A549 (cell line): ENCODE measurements at regions not wholly inside any gene's neighbourhood (a gene's known extent, or its start where the extent isn't known, plus 50 kb on each side); places are given as distances from the start of the nearest gene placed in this dataset.

Experiments used
- ATAC-seq, 2 experiments: fragments of 200-7000 bp in 1 of 2; fragments of >200 bp in 1 of 2; cut with Nextera tagmentation in 1 of 2; cut with Tn5 transposase in 1 of 2; 3 replicates each; pipeline versions ENCODE4 v1.8.0 to v1.9.1; 2018 to 2020; ENCODE audit warnings: mild to moderate bottlenecking in 1 of 2, moderate library complexity in 1 of 2
- CTCF ChIA-PET: fragments of 300-600 bp; sonication (Branson Sonifier 250); formaldehyde crosslinking; extraction: SDS; loops from one replicate; lab custom pipeline; 2021; ENCODE audit warnings: antibody characterized with exemption, inconsistent platforms; lab: Yijun Ruan, JAX
- POLR2A ChIA-PET: fragments of 350-600 bp; formaldehyde crosslinking; extraction: SDS; loops from one replicate; lab custom pipeline; 2021; ENCODE audit warnings: antibody characterized with exemption, inconsistent platforms; lab: Yijun Ruan, JAX
- DNase-seq, 2 experiments: peaks; one replicate each; pipeline versions ENCODE4 v3.0.0 to v3.0.0-alpha.2; 2011 to 2016; ENCODE audit warnings: low read depth in 1 of 2, low spot score in 1 of 2
- FAIRE-seq: peaks from 2 replicates; lab custom pipeline; 2011; peaks lifted over from hg19 to GRCh38; lab: Jason Lieb, UNC
- H3K27ac ChIP-seq, 2 experiments: fragments of >200 bp; sonication (Bioruptor Twin); formaldehyde crosslinking; 3 replicates each; pipeline ENCODE4 v1.5.1; 2016 to 2017
- H3K4me1 ChIP-seq: fragments of >200 bp; sonication (Bioruptor Twin); formaldehyde crosslinking; 3 replicates; pipeline ENCODE4 v1.6.1; 2016
- H3K4me2 ChIP-seq: fragments of >200 bp; sonication (Bioruptor Twin); formaldehyde crosslinking; 3 replicates; pipeline ENCODE4 v1.6.1; 2016
- H3K4me3 ChIP-seq: fragments of >200 bp; sonication (Bioruptor Twin); formaldehyde crosslinking; 3 replicates; pipeline ENCODE4 v1.5.1; 2016
- H3K9me3 ChIP-seq: fragments of >200 bp; sonication (Bioruptor Twin); formaldehyde crosslinking; 3 replicates; pipeline ENCODE4 v1.6.1; 2016
- ATOH8 ChIP-seq: fragments of 250-450 bp; sonication (Bioruptor Pico); IDR thresholded peaks from 2 replicates; pipeline ENCODE4 v1.5.0; 2020; ENCODE audit warnings: low read depth, mild to moderate bottlenecking, moderate library complexity
- BCL3 ChIP-seq: fragments of >200 bp; sonication (Bioruptor Twin); formaldehyde crosslinking; IDR thresholded peaks from 3 replicates; pipeline ENCODE4 v1.6.1; 2016
- CBX2 ChIP-seq: fragments of 200-600 bp; sonication (generic); IDR thresholded peaks from 2 replicates; pipeline ENCODE4 v1.6.1; 2016; ENCODE audit warnings: low read depth, mild to moderate bottlenecking, borderline replicate concordance
- CBX8 ChIP-seq: fragments of 200-600 bp; sonication (generic); IDR thresholded peaks from 2 replicates; pipeline ENCODE4 v1.6.1; 2016
- CHD2 ChIP-seq: fragments of 150-350 bp; IDR thresholded peaks from 2 replicates; pipeline ENCODE4 v1.6.1; 2014; ENCODE audit warnings: low read length; ENCODE audit not compliant: partially characterized antibody
- EHF ChIP-seq: fragments of 250-450 bp; sonication (Bioruptor Pico); IDR thresholded peaks from 2 replicates; pipeline ENCODE4 v1.5.0; 2020; ENCODE audit warnings: mild to moderate bottlenecking
- EHMT2 ChIP-seq: fragments of 200-600 bp; sonication (generic); IDR thresholded peaks from 2 replicates; pipeline ENCODE4 v1.6.1; 2016; ENCODE audit warnings: antibody characterized with exemption, low read depth, mild to moderate bottlenecking, moderate library complexity
- EP300 ChIP-seq, 2 experiments: fragments of >200 bp; sonication (Bioruptor Twin); formaldehyde crosslinking; IDR thresholded peaks; 2 replicates in 1 of 2; 3 replicates in 1 of 2; pipeline ENCODE4 v1.6.1; 2016 to 2017
- FOSB ChIP-seq: fragments of 250-450 bp; sonication (Bioruptor Pico); IDR thresholded peaks from 2 replicates; pipeline ENCODE4 v1.5.0; 2020; ENCODE audit warnings: mild to moderate bottlenecking, moderate library complexity
- FOSL2 ChIP-seq, 2 experiments: fragments of 450-650 bp in 1 of 2; fragments of >200 bp in 1 of 2; sonication (Bioruptor Twin) in 1 of 2; formaldehyde crosslinking; IDR thresholded peaks; 2 replicates each; pipeline versions ENCODE4 v1.5.0 to v1.6.1; 2016 to 2020; ENCODE audit warnings: mild to moderate bottlenecking in 1 of 2, moderate library complexity in 1 of 2
- HEYL ChIP-seq: fragments of 250-450 bp; sonication (Bioruptor Pico); IDR thresholded peaks from 2 replicates; pipeline ENCODE4 v1.8.0; 2021; ENCODE audit warnings: mild to moderate bottlenecking, moderate library complexity
- HMGXB4 ChIP-seq: fragments of 250-450 bp; sonication (Bioruptor Pico); IDR thresholded peaks from 2 replicates; pipeline ENCODE4 v1.5.0; 2021; ENCODE audit warnings: mild to moderate bottlenecking, moderate library complexity, borderline replicate concordance
- HOXB13 ChIP-seq: fragments of 250-450 bp; sonication (Bioruptor Pico); IDR thresholded peaks from 2 replicates; pipeline ENCODE4 v1.5.0; 2020; ENCODE audit warnings: low read depth, mild to moderate bottlenecking, moderate library complexity
- JUN ChIP-seq, 2 experiments: fragments of >200 bp; sonication (Bioruptor Twin); formaldehyde crosslinking; IDR thresholded peaks; 2 replicates in 1 of 2; 3 replicates in 1 of 2; pipeline ENCODE4 v1.6.1; 2016 to 2017
- KDM1A ChIP-seq: fragments of 200-600 bp; sonication (generic); IDR thresholded peaks from 2 replicates; pipeline ENCODE4 v1.6.1; 2016; ENCODE audit warnings: low read depth, mild to moderate bottlenecking
- MAFK ChIP-seq: fragments of 450-650 bp; IDR thresholded peaks from 2 replicates; pipeline ENCODE4 v1.6.1; 2014; ENCODE audit not compliant: partially characterized antibody
- MAX ChIP-seq: IDR thresholded peaks from 2 replicates; pipeline ENCODE4 v1.6.1; 2012
- MAZ ChIP-seq: fragments of 150-350 bp; IDR thresholded peaks from 2 replicates; pipeline ENCODE4 v1.6.1; 2014; ENCODE audit warnings: antibody characterized with exemption, low read depth, low read length, borderline replicate concordance
- NFE2L2 ChIP-seq: fragments of 150-350 bp; conservative IDR thresholded peaks from 2 replicates; pipeline ENCODE4 v1.6.1; 2014; ENCODE audit warnings: low read length
- NPAS2 ChIP-seq: fragments of 250-450 bp; sonication (Bioruptor Pico); IDR thresholded peaks from 2 replicates; pipeline ENCODE4 v1.8.0; 2022; ENCODE audit warnings: mild to moderate bottlenecking, moderate library complexity, borderline replicate concordance
- NR3C1 ChIP-seq: fragments of >200 bp; sonication (Bioruptor Twin); formaldehyde crosslinking; IDR thresholded peaks from 3 replicates; pipeline ENCODE4 v1.6.1; 2017
- POLR2A ChIP-seq: IDR thresholded peaks from 2 replicates; pipeline ENCODE4 v1.6.1; 2012; ENCODE audit warnings: mild to moderate bottlenecking, low read length
- RAD21 ChIP-seq, 2 experiments: fragments of >200 bp in 1 of 2; sonication (Bioruptor Twin) in 1 of 2; formaldehyde crosslinking in 1 of 2; IDR thresholded peaks in 1 of 2; conservative IDR thresholded peaks in 1 of 2; 2 replicates in 1 of 2; 3 replicates in 1 of 2; pipeline ENCODE4 v1.6.1; 2012 to 2018; ENCODE audit warnings: inconsistent platforms in 1 of 2
- RARB ChIP-seq: fragments of 250-450 bp; sonication (Bioruptor Pico); IDR thresholded peaks from 2 replicates; pipeline ENCODE4 v1.8.0; 2021; ENCODE audit warnings: mild to moderate bottlenecking, moderate library complexity
- REST ChIP-seq: fragments of 200-600 bp; sonication (generic); IDR thresholded peaks from 2 replicates; pipeline ENCODE4 v1.6.1; 2016; ENCODE audit warnings: antibody characterized with exemption, mild to moderate bottlenecking, moderate library complexity
- RNF2 ChIP-seq: fragments of 200-600 bp; sonication (generic); IDR thresholded peaks from 2 replicates; pipeline ENCODE4 v1.6.1; 2016; ENCODE audit warnings: low read depth, mild to moderate bottlenecking, antibody characterized with exemption, moderate library complexity, borderline replicate concordance
- TFCP2L1 ChIP-seq: fragments of 250-450 bp; sonication (Bioruptor Pico); IDR thresholded peaks from 2 replicates; pipeline ENCODE4 v1.5.0; 2021; ENCODE audit warnings: mild to moderate bottlenecking
- TP53 ChIP-seq: fragments of 250-450 bp; sonication (Bioruptor Pico); IDR thresholded peaks from 2 replicates; pipeline ENCODE4 v1.5.0; 2021; ENCODE audit warnings: mild to moderate bottlenecking, moderate library complexity
- USF2 ChIP-seq: fragments of 450-650 bp; IDR thresholded peaks from 2 replicates; pipeline ENCODE4 v1.6.1; 2014; ENCODE audit warnings: antibody characterized with exemption
- WGBS: methylation state at CpG from one replicate; pipeline ENCODE4 v1.1.6; 2017; ENCODE audit errors: missing lambda C conversion rate; 5-methylcytosine and 5-hydroxymethylcytosine counted together

- Histone ChIP-seq H3K4me1 (no peaks in the 10 kb centered on the region), H3K4me2 (no peak overlapping the region), H3K27ac (no peak overlapping the region), H3K4me3 (no peak overlapping the region), H3K9me3 (no peaks in the 10 kb centered on the region)
- ChIA-PET CTCF (no interaction called here), POLR2A (no interaction called here)
- 66% methylated on average over 3 of the region's 3 CpGs for WGBS
- DNase-seq (no peak), ATAC-seq (no peak), FAIRE-seq (no peak)
- TF ChIP-seq POLR2A (no peak), MAFK (no peak), NR3C1 (no peak), TP53 (CRISPR knock-in tag) (no peak), CBX8 (no peak), NPAS2 (CRISPR knock-in tag) (no peak), TFCP2L1 (CRISPR knock-in tag) (no peak), BCL3 (no peak), HEYL (no peak), NFE2L2 (no peak), MAX (no peak), KDM1A (no peak), HOXB13 (CRISPR knock-in tag) (no peak), ATOH8 (CRISPR knock-in tag) (no peak)
Measured at GRCh38 chr7:47217086-47217485, 364.8 kb downstream of the TNS3 start.

- WGBS: 84% methylated on average over 3 of the region's 3 CpGs
Measured at GRCh38 chr7:47216439-47216838, 365.5 kb downstream of the TNS3 start.

GRCh38 chr7:47215640-47216039 lies 366.3 kb downstream of the TNS3 start:
- CTCF ChIA-PET: no interaction called here
- Histone ChIP-seq H3K27ac (no peak overlapping the region), H3K4me1 (no peaks in the 10 kb centered on the region), H3K4me3 (no peak overlapping the region), H3K9me3 (peaks cover 4% of the 10 kb centered on the region; the same call in 1 of the 3 replicates), H3K4me2 (no peak overlapping the region)
- POLR2A ChIA-PET: no interaction called here
- DNase-seq (no peak), FAIRE-seq (no peak), ATAC-seq (no peak)
- 33% methylated on average over 7 of the region's 7 CpGs for WGBS
- TF ChIP-seq MAZ (no peak), CBX2 (no peak), REST (no peak), FOSB (no peak), RAD21 (conservative IDR thresholded peaks at IDR 0.05 in 1 of 2, IDR thresholded peaks at IDR 0.05 in 1 of 2) (no peak), RARB (CRISPR knock-in tag) (no peak), EHF (CRISPR knock-in tag) (no peak), EP300 (IDR thresholded peaks at IDR 0.05) (no peak), KDM1A (no peak), EHMT2 (no peak), USF2 (no peak)

More at GRCh38 chr7:47216439-47216838, 365.5 kb downstream of the TNS3 start:
- Histone ChIP-seq H3K4me3 (no peak overlapping the region), H3K4me2 (no peak overlapping the region), H3K4me1 (no peaks in the 10 kb centered on the region), H3K27ac (no peak overlapping the region), H3K9me3 (no peaks in the 10 kb centered on the region)
- ChIA-PET POLR2A (no interaction called here), CTCF (no interaction called here)
- no peak for DNase-seq
- TF ChIP-seq CHD2 (no peak), FOSL2 (IDR thresholded peaks at IDR 0.05) (no peak), FOSL2 (CRISPR knock-in tag; IDR thresholded peaks at IDR 0.05) (no peak), JUN (IDR thresholded peaks at IDR 0.05) (no peak), HMGXB4 (CRISPR knock-in tag) (no peak), RNF2 (no peak)
- ATAC-seq: no peak
- FAIRE-seq: no peak
